ENCODE measurements at regions not wholly inside any gene's neighbourhood (a gene's known extent, or its start where the extent isn't known, plus 50 kb on each side); places are given as distances from the start of the nearest gene placed in this dataset.

GRCh38 chr4:157616741-157617472 lies 396.4 kb downstream of the GRIA2 start:
- TF ChIP-seq EP300 (IDR thresholded peaks at IDR 0.05) = no peak
- TF ChIP-seq CTCF (IDR thresholded peaks at IDR 0.05) = no peak
- no peak for TF ChIP-seq POLR2AphosphoS5 (IDR thresholded peaks at IDR 0.05)

Data from upper lobe of left lung (tissue), 4 donors.